ENCODE measurements at regions not wholly inside any gene's neighbourhood (a gene's known extent, or its start where the extent isn't known, plus 50 kb on each side); places are given as distances from the start of the nearest gene placed in this dataset.

GRCh38 chr7:19268737-19269136 is 123.5 kb upstream of the FERD3L start:
- Histone ChIP-seq H3K36me3 (ENCODE audit: control insufficient read depth, insufficient read depth, low read length) (no peaks in the 10 kb centered on the region), H3K4me3 (ENCODE audit: low read length) (no peak overlapping the region), H3K27ac (ENCODE audit: low read length) (no peak overlapping the region), H3K9me3 (ENCODE audit: control insufficient read depth, insufficient read depth, low read length) (no peaks in the 10 kb centered on the region), H3K27me3 (ENCODE audit: control insufficient read depth, insufficient read depth, low read length) (no peaks in the 10 kb centered on the region), H3K4me1 (ENCODE audit: control insufficient read depth, insufficient read depth, low read length) (no peaks in the 10 kb centered on the region)
- Mint-ChIP-seq H3K27me3 (ENCODE audit: low read depth in 2 of 2) (peaks cover 0 to 4% of the 10 kb centered on the region in 2 donors), H3K27ac (no peak overlapping the region), H3K36me3 (no peaks in the 10 kb centered on the region), H3K9me3 (peaks cover 0 to 2% of the 10 kb centered on the region in 2 donors), H3K4me3 (no peak overlapping the region), H3K4me1 (no peaks in the 10 kb centered on the region)
- intact Hi-C loops (cut with micrococcal nuclease), result no loop called here
- WGBS (ENCODE audit: insufficient coverage), result 100% methylated on average over 1 of the region's 2 CpGs
- TF ChIP-seq CTCF (IDR thresholded peaks at IDR 0.05), result no peak
- no peak for ATAC-seq
- DNase-seq, result no peak

- DNase-seq (no peak), ATAC-seq (no peak)
- peaks cover 0 to 5% of the 10 kb centered on the region in 2 donors for H3K27me3 Mint-ChIP-seq (ENCODE audit: low read depth in 2 of 2)
- no peak overlapping the region for H3K4me3 Mint-ChIP-seq
- Histone ChIP-seq H3K27ac (ENCODE audit: low read length) (no peak overlapping the region), H3K4me1 (ENCODE audit: control insufficient read depth, insufficient read depth, low read length) (no peaks in the 10 kb centered on the region), H3K27me3 (ENCODE audit: control insufficient read depth, insufficient read depth, low read length) (no peaks in the 10 kb centered on the region), H3K4me3 (ENCODE audit: low read length) (no peak overlapping the region), H3K36me3 (ENCODE audit: control insufficient read depth, insufficient read depth, low read length) (no peaks in the 10 kb centered on the region), H3K9me3 (ENCODE audit: control insufficient read depth, insufficient read depth, low read length) (no peaks in the 10 kb centered on the region)
- WGBS (ENCODE audit: insufficient coverage), result 83% methylated on average over 2 of the region's 2 CpGs
- H3K27ac Mint-ChIP-seq, result no peak overlapping the region
- H3K36me3 Mint-ChIP-seq, result no peaks in the 10 kb centered on the region
- intact Hi-C loops (cut with micrococcal nuclease), result no loop called here
- TF ChIP-seq CTCF (IDR thresholded peaks at IDR 0.05), result no peak
- no peaks in the 10 kb centered on the region for H3K4me1 Mint-ChIP-seq
- H3K9me3 Mint-ChIP-seq, result peaks cover 3% of the 10 kb centered on the region in 2 donors
Measured at GRCh38 chr7:19262826-19263225, 117.6 kb upstream of the FERD3L start.

GRCh38 chr7:19249281-19249680 is 104.1 kb upstream of the FERD3L start:
- H3K36me3 ChIP-seq (ENCODE audit: control insufficient read depth, insufficient read depth, low read length), result no peaks in the 10 kb centered on the region
- peaks cover 1 to 7% of the 10 kb centered on the region in 2 donors for H3K27me3 Mint-ChIP-seq (ENCODE audit: low read depth in 2 of 2)
- WGBS (ENCODE audit: insufficient coverage), result 60% methylated on average over 3 of the region's 4 CpGs

More at GRCh38 chr7:19249281-19249680, 104.1 kb upstream of the FERD3L start:
- Histone ChIP-seq H3K9me3 (ENCODE audit: control insufficient read depth, insufficient read depth, low read length) (no peaks in the 10 kb centered on the region), H3K4me3 (ENCODE audit: low read length) (no peak overlapping the region), H3K27ac (ENCODE audit: low read length) (no peak overlapping the region), H3K4me1 (ENCODE audit: control insufficient read depth, insufficient read depth, low read length) (no peaks in the 10 kb centered on the region), H3K27me3 (ENCODE audit: control insufficient read depth, insufficient read depth, low read length) (no peaks in the 10 kb centered on the region)
- ATAC-seq (no peak), DNase-seq (no peak)
- no peak for TF ChIP-seq CTCF (IDR thresholded peaks at IDR 0.05)
- Mint-ChIP-seq H3K36me3 (no peaks in the 10 kb centered on the region), H3K9me3 (peaks cover 1 to 2% of the 10 kb centered on the region in 2 donors), H3K4me3 (no peak overlapping the region), H3K27ac (no peak overlapping the region), H3K4me1 (no peaks in the 10 kb centered on the region)
- intact Hi-C loops (cut with micrococcal nuclease), result no loop called here

Measured in natural killer cell (primary cell).